Prostate gland (tissue), 2 donors: ENCODE measurements at regions not wholly inside any gene's neighbourhood (a gene's known extent, or its start where the extent isn't known, plus 50 kb on each side); places are given as distances from the start of the nearest gene placed in this dataset.

ENCODE experiments used
- DNase-seq: peaks from one replicate; pipeline ENCODE4 v3.0.0-alpha.2; 2019; ENCODE audit warnings: low spot score
- H3K27ac ChIP-seq, 2 donors: fragments of 200-600 bp; sonication (generic); 2 replicates each; pipeline ENCODE4 v1.5.1; 2017 to 2019
- H3K27me3 ChIP-seq: fragments of 200-600 bp; sonication (generic); replicated peaks from 2 replicates; pipeline ENCODE4 v1.5.1; 2019; ENCODE audit not compliant: insufficient read depth
- H3K36me3 ChIP-seq, 2 donors: fragments of 200-600 bp; sonication (generic); 1 replicate in 1 of 2; 2 replicates in 1 of 2; pipeline versions ENCODE4 v1.5.1 to v1.8.1; 2017 to 2019
- H3K4me1 ChIP-seq: fragments of 200-600 bp; sonication (generic); replicated peaks from 2 replicates; pipeline ENCODE4 v1.5.1; 2019
- H3K4me3 ChIP-seq, 2 donors: fragments of 200-600 bp; sonication (generic); 2 replicates each; pipeline ENCODE4 v1.5.1; 2017 to 2019
- H3K9me3 ChIP-seq: fragments of 200-600 bp; sonication (generic); 2 replicates; pipeline ENCODE4 v1.5.1; 2017
- POLR2A ChIP-seq: fragments of 450-650 bp; IDR thresholded peaks from one replicate; pipeline ENCODE4 v1.6.1; 2016; ENCODE audit warnings: antibody characterized with exemption, mild to moderate bottlenecking
- POLR2AphosphoS5 ChIP-seq: sonication (generic); formaldehyde crosslinking; IDR thresholded peaks from one replicate; pipeline ENCODE4 v1.6.1; 2017; ENCODE audit warnings: antibody characterized with exemption
- WGBS: methylation state at CpG from one replicate; pipeline ENCODE4 v1.1.5; 2018; 5-methylcytosine and 5-hydroxymethylcytosine counted together
- intact Hi-C: fragments of 100-400 bp; cut with DNase I; formaldehyde crosslinking; loops from one replicate; pipeline ENCODE4 v1.14.2; 2022
- TF ChIP-seq, protein P1 (sequence below), 4 experiments: fragments of 200-600 bp in 2 of 4; fragments of 450-650 bp in 2 of 4; sonication (generic) in 2 of 4; IDR thresholded peaks; 1 replicate in 3 of 4; 2 replicates in 1 of 4; pipeline ENCODE4 v1.5.1; 2016 to 2019; ENCODE audit warnings: antibody characterized with exemption in 4 of 4, mild to moderate bottlenecking in 2 of 4, moderate library complexity in 2 of 4

DNA sequence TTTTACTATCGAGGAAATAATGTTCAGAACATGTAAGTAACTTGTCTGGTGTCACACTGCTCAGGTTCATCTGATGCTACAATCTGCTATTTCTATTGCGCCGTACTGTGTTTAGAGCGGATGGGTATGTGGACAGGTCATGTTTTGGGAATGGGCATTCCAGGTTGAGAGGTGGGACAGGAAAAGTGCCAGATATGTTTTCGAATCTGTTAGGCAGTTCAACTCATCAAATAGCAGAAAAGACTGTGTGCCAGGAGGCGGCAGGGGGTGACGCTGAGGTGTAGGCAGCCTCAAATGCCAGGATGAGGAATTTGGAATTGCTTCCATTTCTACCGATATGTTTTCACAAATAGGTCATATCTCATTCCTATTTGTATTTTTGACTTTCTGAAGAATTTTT, 123.8 kb downstream of the HRH4 start:
- Histone ChIP-seq H3K4me3 (no peak overlapping the region), H3K9me3 (no peaks in the 10 kb centered on the region), H3K27me3 (no peaks in the 10 kb centered on the region), H3K4me1 (no peaks in the 10 kb centered on the region), H3K36me3 (no peaks in the 10 kb centered on the region), H3K27ac (no peak overlapping the region)
- intact Hi-C loops: no loop called here
- TF ChIP-seq, protein P1, sequence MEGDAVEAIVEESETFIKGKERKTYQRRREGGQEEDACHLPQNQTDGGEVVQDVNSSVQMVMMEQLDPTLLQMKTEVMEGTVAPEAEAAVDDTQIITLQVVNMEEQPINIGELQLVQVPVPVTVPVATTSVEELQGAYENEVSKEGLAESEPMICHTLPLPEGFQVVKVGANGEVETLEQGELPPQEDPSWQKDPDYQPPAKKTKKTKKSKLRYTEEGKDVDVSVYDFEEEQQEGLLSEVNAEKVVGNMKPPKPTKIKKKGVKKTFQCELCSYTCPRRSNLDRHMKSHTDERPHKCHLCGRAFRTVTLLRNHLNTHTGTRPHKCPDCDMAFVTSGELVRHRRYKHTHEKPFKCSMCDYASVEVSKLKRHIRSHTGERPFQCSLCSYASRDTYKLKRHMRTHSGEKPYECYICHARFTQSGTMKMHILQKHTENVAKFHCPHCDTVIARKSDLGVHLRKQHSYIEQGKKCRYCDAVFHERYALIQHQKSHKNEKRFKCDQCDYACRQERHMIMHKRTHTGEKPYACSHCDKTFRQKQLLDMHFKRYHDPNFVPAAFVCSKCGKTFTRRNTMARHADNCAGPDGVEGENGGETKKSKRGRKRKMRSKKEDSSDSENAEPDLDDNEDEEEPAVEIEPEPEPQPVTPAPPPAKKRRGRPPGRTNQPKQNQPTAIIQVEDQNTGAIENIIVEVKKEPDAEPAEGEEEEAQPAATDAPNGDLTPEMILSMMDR (IDR thresholded peaks at IDR 0.05): no peak
- TF ChIP-seq POLR2A: no peak
- TF ChIP-seq POLR2AphosphoS5: no peak
- DNase-seq: no peak
- WGBS: 85% methylated on average over 8 of the region's 8 CpGs

DNA sequence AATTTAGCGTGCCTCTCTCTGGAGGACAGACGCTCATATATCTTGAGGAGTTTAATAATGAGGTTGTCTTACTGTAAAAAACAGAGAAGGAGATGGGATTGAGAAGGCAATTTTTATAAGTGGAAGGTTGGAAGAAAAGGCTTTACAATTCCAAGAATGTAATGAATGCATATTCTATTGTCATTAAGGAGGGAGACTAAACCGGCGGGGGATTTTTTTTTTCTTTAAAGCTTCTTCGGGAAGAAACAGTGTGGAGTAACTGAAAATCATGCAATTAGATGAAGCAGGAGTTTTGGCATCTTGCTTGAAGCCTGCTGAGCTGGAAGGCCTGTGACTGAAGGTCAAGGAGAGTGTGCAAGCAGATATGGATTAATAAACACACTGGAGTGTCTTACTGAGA, 124.4 kb downstream of the HRH4 start:
- 41% methylated on average over 5 of the region's 5 CpGs for WGBS
- Histone ChIP-seq H3K4me1 (no peaks in the 10 kb centered on the region), H3K4me3 (no peak overlapping the region), H3K27me3 (no peaks in the 10 kb centered on the region), H3K36me3 (no peaks in the 10 kb centered on the region), H3K27ac (no peak overlapping the region), H3K9me3 (no peaks in the 10 kb centered on the region)
- no peak for DNase-seq
- TF ChIP-seq POLR2AphosphoS5 (no peak), POLR2A (no peak)
- TF ChIP-seq, protein P1 (IDR thresholded peaks at IDR 0.05): no peak
- intact Hi-C loops: no loop called here

DNA sequence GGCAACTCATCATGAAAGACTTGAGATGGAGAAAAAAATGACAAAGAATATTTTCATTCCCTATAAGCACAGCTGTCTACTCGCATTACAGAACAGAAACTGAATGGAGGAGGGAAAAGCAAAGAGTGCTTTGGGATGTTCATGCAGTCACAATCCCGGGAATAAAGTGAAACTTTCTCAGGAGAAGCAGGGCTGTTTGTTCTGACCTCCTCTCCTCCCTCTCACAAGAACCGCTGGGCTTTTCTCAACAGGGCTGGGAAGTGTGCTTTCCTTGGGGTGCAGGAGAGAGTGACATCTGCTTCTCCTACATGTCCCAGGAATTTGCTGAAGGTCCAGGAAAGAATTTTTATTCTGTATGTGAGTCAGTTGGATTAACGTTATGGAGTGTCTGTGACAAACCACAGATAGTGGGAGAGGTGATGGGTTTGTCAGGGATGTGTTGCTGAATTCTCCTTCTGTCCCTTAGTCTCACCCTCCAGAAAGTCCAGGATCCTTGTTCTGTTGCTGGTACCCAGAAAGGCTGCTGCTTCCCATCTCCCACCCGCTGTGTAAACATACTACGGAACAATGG, 125.6 kb downstream of the HRH4 start:
- intact Hi-C loops: no loop called here
- H3K4me1 ChIP-seq: no peaks in the 10 kb centered on the region
- no peak overlapping the region for H3K4me3 ChIP-seq
- TF ChIP-seq POLR2A (no peak), POLR2AphosphoS5 (no peak)
- TF ChIP-seq, protein P1 (IDR thresholded peaks at IDR 0.05): no peak
- 56% methylated on average over 6 of the region's 6 CpGs for WGBS
- H3K36me3 ChIP-seq: no peaks in the 10 kb centered on the region
- DNase-seq: no peak
- H3K27ac ChIP-seq: no peak overlapping the region
- no peaks in the 10 kb centered on the region for H3K27me3 ChIP-seq
- no peaks in the 10 kb centered on the region for H3K9me3 ChIP-seq

GRCh38 chr18:24586662-24587360, 126.4 kb downstream of the HRH4 start:
- no peaks in the 10 kb centered on the region for H3K4me1 ChIP-seq
- H3K27me3 ChIP-seq: no peaks in the 10 kb centered on the region
- TF ChIP-seq POLR2AphosphoS5: no peak
- no peak for TF ChIP-seq POLR2A
- TF ChIP-seq, protein P1 (IDR thresholded peaks at IDR 0.05): no peak
- no peak overlapping the region for H3K27ac ChIP-seq
- H3K9me3 ChIP-seq: no peaks in the 10 kb centered on the region
- intact Hi-C loops: no loop called here
- H3K36me3 ChIP-seq: no peaks in the 10 kb centered on the region
- DNase-seq: no peak
- WGBS: 96% methylated on average over 5 of the region's 5 CpGs
- H3K4me3 ChIP-seq: no peak overlapping the region

GRCh38 chr18:24588440-24588839, 128.0 kb downstream of the HRH4 start:
- Histone ChIP-seq H3K9me3 (no peaks in the 10 kb centered on the region), H3K4me1 (no peaks in the 10 kb centered on the region), H3K27me3 (no peaks in the 10 kb centered on the region), H3K36me3 (no peaks in the 10 kb centered on the region), H3K27ac (no peak overlapping the region), H3K4me3 (no peak overlapping the region)
- TF ChIP-seq, protein P1 (IDR thresholded peaks at IDR 0.05): no peak
- TF ChIP-seq POLR2AphosphoS5 (no peak), POLR2A (no peak)
- intact Hi-C loops: no loop called here
- no peak for DNase-seq
- 90% methylated on average over 5 of the region's 5 CpGs for WGBS
